ENCODE measurements at regions not wholly inside any gene's neighbourhood (a gene's known extent, or its start where the extent isn't known, plus 50 kb on each side); places are given as distances from the start of the nearest gene placed in this dataset.

GRCh38 chr14:98184457-98184856 is 1087.5 kb downstream of the BCL11B start:
- ChIA-PET POLR2A (interaction anchor here (0.8 to 7.8 kb wide), 5 partner anchors 9 to 1087 kb away, joined by 5 to 52 read pairs (median 5); partner anchors contain the start of gene BCL11B), CTCF (interaction anchor here (0.9 to 20.0 kb wide), 5 partner anchors 9 to 1046 kb away, joined by 3 to 309 read pairs (median 14); no protein-coding TSS in a partner anchor)
- DNase-seq (no peak), ATAC-seq (no peak)
- Mint-ChIP-seq H3K4me3 (peak overlapping the region; percentile 41), H3K4me1 (ENCODE audit: low read depth) (peaks cover 93% of the 10 kb centered on the region), H3K27ac (peak overlapping the region; percentile 87), H3K9me3 (ENCODE audit: insufficient read depth) (no peaks in the 10 kb centered on the region), H3K27me3 (ENCODE audit: low read depth) (no peaks in the 10 kb centered on the region), H3K36me3 (ENCODE audit: low read depth) (peaks cover 9% of the 10 kb centered on the region)

GRCh38 chr14:98185036-98185435 is 1087.0 kb downstream of the BCL11B start:
- ATAC-seq, result no peak
- Mint-ChIP-seq H3K4me3 (peak overlapping the region; percentile 41), H3K27me3 (ENCODE audit: low read depth) (no peaks in the 10 kb centered on the region), H3K27ac (peak overlapping the region; percentile 87), H3K36me3 (ENCODE audit: low read depth) (peaks cover 9% of the 10 kb centered on the region), H3K4me1 (ENCODE audit: low read depth) (peaks cover 93% of the 10 kb centered on the region), H3K9me3 (ENCODE audit: insufficient read depth) (no peaks in the 10 kb centered on the region)
- CTCF ChIA-PET, result interaction anchor here (0.7 to 20.0 kb wide), 7 partner anchors 9 to 1082 kb away, joined by 3 to 309 read pairs (median 5); no protein-coding TSS in a partner anchor
- no peak for DNase-seq
- POLR2A ChIA-PET, result interaction anchor here (0.8 to 7.8 kb wide), 9 partner anchors 10 to 1087 kb away, joined by 5 to 52 read pairs (median 5); partner anchors contain the start of gene BCL11B

GRCh38 chr14:98186140-98186539 is 1085.9 kb downstream of the BCL11B start:
- peak overlapping the region; percentile 86 for H3K27ac Mint-ChIP-seq
- H3K9me3 Mint-ChIP-seq (ENCODE audit: insufficient read depth), result no peaks in the 10 kb centered on the region

GRCh38 chr14:98187281-98187680 is 1084.7 kb downstream of the BCL11B start:
- peaks cover 18% of the 10 kb centered on the region for H3K36me3 Mint-ChIP-seq (ENCODE audit: low read depth)
- DNase-seq (no peak), ATAC-seq (no peak)
- ChIA-PET POLR2A (interaction anchor here (0.8 to 7.8 kb wide), 6 partner anchors 12 to 209 kb away, joined by 3 to 52 read pairs (median 8); no protein-coding TSS in a partner anchor), CTCF (interaction anchor here (0.8 to 20.0 kb wide), 8 partner anchors 12 to 210 kb away, joined by 3 to 309 read pairs (median 10); no protein-coding TSS in a partner anchor)
- no peaks in the 10 kb centered on the region for H3K9me3 Mint-ChIP-seq (ENCODE audit: insufficient read depth)
- no peaks in the 10 kb centered on the region for H3K27me3 Mint-ChIP-seq (ENCODE audit: low read depth)
- peaks cover 98% of the 10 kb centered on the region for H3K4me1 Mint-ChIP-seq (ENCODE audit: low read depth)
- H3K27ac Mint-ChIP-seq, result peak overlapping the region; percentile 92
- H3K4me3 Mint-ChIP-seq, result peak overlapping the region; percentile 34

More at GRCh38 chr14:98186140-98186539, 1085.9 kb downstream of the BCL11B start:
- no peak for ATAC-seq
- Mint-ChIP-seq H3K27me3 (ENCODE audit: low read depth) (no peaks in the 10 kb centered on the region), H3K36me3 (ENCODE audit: low read depth) (peaks cover 17% of the 10 kb centered on the region), H3K4me3 (no peak overlapping the region), H3K4me1 (ENCODE audit: low read depth) (peaks cover 97% of the 10 kb centered on the region)
- ChIA-PET POLR2A (interaction anchor here (1.0 to 7.8 kb wide), 5 partner anchors 11 to 1080 kb away, joined by 5 to 52 read pairs (median 12); no protein-coding TSS in a partner anchor), CTCF (interaction anchor here (1.2 to 20.0 kb wide), 6 partner anchors 11 to 1080 kb away, joined by 3 to 309 read pairs (median 8); no protein-coding TSS in a partner anchor)
- no peak for DNase-seq

- Mint-ChIP-seq H3K36me3 (ENCODE audit: low read depth) (peaks cover 19% of the 10 kb centered on the region), H3K27me3 (ENCODE audit: low read depth) (no peaks in the 10 kb centered on the region), H3K9me3 (ENCODE audit: insufficient read depth) (no peaks in the 10 kb centered on the region), H3K4me3 (peak overlapping the region; percentile 58), H3K4me1 (ENCODE audit: low read depth) (peaks cover 96% of the 10 kb centered on the region), H3K27ac (peak overlapping the region; percentile 92)
- DNase-seq, result peak; percentile 68
- POLR2A ChIA-PET, result interaction anchor here (0.6 to 7.8 kb wide), 17 partner anchors 10 to 1083 kb away, joined by 3 to 52 read pairs (median 5); partner anchors contain the start of gene BCL11B
- CTCF ChIA-PET, result interaction anchor here (0.6 to 20.0 kb wide), 13 partner anchors 8 to 1038 kb away, joined by 3 to 309 read pairs (median 5); no protein-coding TSS in a partner anchor
- peak; percentile 69 for ATAC-seq
Observed at GRCh38 chr14:98189062-98189461, 1082.9 kb downstream of the BCL11B start.

- no peaks in the 10 kb centered on the region for H3K9me3 Mint-ChIP-seq (ENCODE audit: insufficient read depth)
- peaks cover 94% of the 10 kb centered on the region for H3K4me1 Mint-ChIP-seq (ENCODE audit: low read depth)
- peaks cover 21% of the 10 kb centered on the region for H3K36me3 Mint-ChIP-seq (ENCODE audit: low read depth)
- peak overlapping the region; percentile 58 for H3K4me3 Mint-ChIP-seq
- ChIA-PET POLR2A (interaction anchor here (0.6 to 7.8 kb wide), 20 partner anchors 10 to 1082 kb away, joined by 3 to 52 read pairs (median 4); partner anchors contain the start of gene BCL11B), CTCF (interaction anchor here (0.6 to 20.0 kb wide), 15 partner anchors 9 to 1037 kb away, joined by 3 to 309 read pairs (median 5); no protein-coding TSS in a partner anchor)
- H3K27ac Mint-ChIP-seq, result peak overlapping the region; percentile 92
- no peaks in the 10 kb centered on the region for H3K27me3 Mint-ChIP-seq (ENCODE audit: low read depth)
- peak; percentile 85 for ATAC-seq
- peak; percentile 84 for DNase-seq
Observed at GRCh38 chr14:98189511-98189910, 1082.5 kb downstream of the BCL11B start.

- no peaks in the 10 kb centered on the region for H3K27me3 Mint-ChIP-seq (ENCODE audit: low read depth)
- H3K27ac Mint-ChIP-seq, result peak overlapping the region; percentile 92
- ChIA-PET CTCF (interaction anchor here (0.8 to 20.0 kb wide), 15 partner anchors 10 to 1078 kb away, joined by 3 to 309 read pairs (median 6); no protein-coding TSS in a partner anchor), POLR2A (interaction anchor here (0.8 to 7.8 kb wide), 16 partner anchors 10 to 1082 kb away, joined by 3 to 52 read pairs (median 5); partner anchors contain the start of gene BCL11B)
- H3K4me1 Mint-ChIP-seq (ENCODE audit: low read depth), result peaks cover 93% of the 10 kb centered on the region
- ATAC-seq (peak; percentile 32), DNase-seq (no peak)
- no peaks in the 10 kb centered on the region for H3K9me3 Mint-ChIP-seq (ENCODE audit: insufficient read depth)
- peaks cover 21% of the 10 kb centered on the region for H3K36me3 Mint-ChIP-seq (ENCODE audit: low read depth)
- peak overlapping the region; percentile 58 for H3K4me3 Mint-ChIP-seq
Observed at GRCh38 chr14:98189944-98190343, 1082.1 kb downstream of the BCL11B start.

- POLR2A ChIA-PET, result interaction anchor here (0.9 kb wide), 1 partner anchor 53 kb away, joined by 3 read pairs; no protein-coding TSS in a partner anchor
- ATAC-seq (no peak), DNase-seq (no peak)
- Mint-ChIP-seq H3K9me3 (ENCODE audit: insufficient read depth) (no peaks in the 10 kb centered on the region), H3K27me3 (ENCODE audit: low read depth) (no peaks in the 10 kb centered on the region), H3K27ac (peak overlapping the region; percentile 36), H3K36me3 (ENCODE audit: low read depth) (peaks cover 23% of the 10 kb centered on the region), H3K4me1 (ENCODE audit: low read depth) (peaks cover 90% of the 10 kb centered on the region), H3K4me3 (no peak overlapping the region)
- CTCF ChIA-PET, result interaction anchor here (1.3 to 20.0 kb wide), 5 partner anchors 15 to 934 kb away, joined by 3 to 309 read pairs (median 4); no protein-coding TSS in a partner anchor
Observed at GRCh38 chr14:98192946-98193345, 1079.1 kb downstream of the BCL11B start.

GRCh38 chr14:98194821-98195220 is 1077.2 kb downstream of the BCL11B start:
- peaks cover 23% of the 10 kb centered on the region for H3K36me3 Mint-ChIP-seq (ENCODE audit: low read depth)
- H3K27ac Mint-ChIP-seq, result no peak overlapping the region
- peaks cover 91% of the 10 kb centered on the region for H3K4me1 Mint-ChIP-seq (ENCODE audit: low read depth)
- H3K9me3 Mint-ChIP-seq (ENCODE audit: insufficient read depth), result no peaks in the 10 kb centered on the region
- no peaks in the 10 kb centered on the region for H3K27me3 Mint-ChIP-seq (ENCODE audit: low read depth)
- ChIA-PET CTCF (interaction anchor here (0.9 to 20.0 kb wide), 6 partner anchors 10 to 1071 kb away, joined by 3 to 309 read pairs (median 4); no protein-coding TSS in a partner anchor), POLR2A (no interaction called here)
- no peak overlapping the region for H3K4me3 Mint-ChIP-seq
- DNase-seq, result no peak
- no peak for ATAC-seq

GRCh38 chr14:98195256-98195655 is 1076.7 kb downstream of the BCL11B start:
- no peaks in the 10 kb centered on the region for H3K27me3 Mint-ChIP-seq (ENCODE audit: low read depth)
- peak overlapping the region; percentile 30 for H3K4me3 Mint-ChIP-seq
- ATAC-seq, result no peak
- no peaks in the 10 kb centered on the region for H3K9me3 Mint-ChIP-seq (ENCODE audit: insufficient read depth)
- peak overlapping the region; percentile 62 for H3K27ac Mint-ChIP-seq
- POLR2A ChIA-PET, result interaction anchor here (0.6 to 0.8 kb wide), 2 partner anchors 53 to 176 kb away, joined by 3 read pairs; no protein-coding TSS in a partner anchor
- CTCF ChIA-PET, result interaction anchor here (0.9 to 20.0 kb wide), 6 partner anchors 10 to 1071 kb away, joined by 3 to 309 read pairs (median 4); no protein-coding TSS in a partner anchor
- peaks cover 23% of the 10 kb centered on the region for H3K36me3 Mint-ChIP-seq (ENCODE audit: low read depth)
- no peak for DNase-seq
- H3K4me1 Mint-ChIP-seq (ENCODE audit: low read depth), result peaks cover 91% of the 10 kb centered on the region

GRCh38 chr14:98197933-98198332 is 1074.1 kb downstream of the BCL11B start:
- Mint-ChIP-seq H3K36me3 (ENCODE audit: low read depth) (peaks cover 11% of the 10 kb centered on the region), H3K27ac (peak overlapping the region; percentile 76), H3K27me3 (ENCODE audit: low read depth) (no peaks in the 10 kb centered on the region), H3K4me3 (peak overlapping the region; percentile 45), H3K4me1 (ENCODE audit: low read depth) (peaks cover 82% of the 10 kb centered on the region), H3K9me3 (ENCODE audit: insufficient read depth) (no peaks in the 10 kb centered on the region)
- ATAC-seq (peak; percentile 27), DNase-seq (no peak)
- ChIA-PET POLR2A (interaction anchor here (1.9 kb wide), 1 partner anchor 58 kb away, joined by 6 read pairs; no protein-coding TSS in a partner anchor), CTCF (interaction anchor here (1.3 to 20.0 kb wide), 3 partner anchors 11 to 58 kb away, joined by 4 to 309 read pairs (median 9); no protein-coding TSS in a partner anchor)

All from activated CD8-positive, alpha-beta T cell treated with anti-CD3 and anti-CD28 coated beads, Interleukin-2, amount 10 ng/mL, durations not matched to agents 7 days and 5 days (primary cell).